ENCODE measurements at regions not wholly inside any gene's neighbourhood (a gene's known extent, or its start where the extent isn't known, plus 50 kb on each side); places are given as distances from the start of the nearest gene placed in this dataset.

DNA sequence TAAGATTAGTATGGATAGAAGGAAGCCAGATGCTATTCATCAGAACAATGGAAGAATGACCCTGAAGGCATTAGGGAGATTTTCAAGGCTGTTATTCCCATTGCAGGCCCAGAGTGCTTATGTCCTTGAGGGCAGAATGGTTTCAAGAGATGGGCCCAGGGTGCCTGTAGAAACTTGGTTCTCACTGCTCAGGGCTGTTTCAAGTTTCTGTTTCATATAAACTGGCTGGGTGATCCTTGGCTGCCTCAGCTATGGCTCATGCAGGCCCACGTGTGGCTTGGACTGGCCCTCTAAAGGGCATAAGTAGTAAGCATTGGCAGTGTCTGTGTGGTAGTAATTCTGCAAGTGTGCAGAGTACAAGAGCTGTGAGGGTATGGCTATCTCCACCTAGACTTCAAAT lies 540.9 kb upstream of the MAN1A1 start:
- CTCF ChIA-PET: no interaction called here
- no peaks in the 10 kb centered on the region for H3K4me1 Mint-ChIP-seq

DNA sequence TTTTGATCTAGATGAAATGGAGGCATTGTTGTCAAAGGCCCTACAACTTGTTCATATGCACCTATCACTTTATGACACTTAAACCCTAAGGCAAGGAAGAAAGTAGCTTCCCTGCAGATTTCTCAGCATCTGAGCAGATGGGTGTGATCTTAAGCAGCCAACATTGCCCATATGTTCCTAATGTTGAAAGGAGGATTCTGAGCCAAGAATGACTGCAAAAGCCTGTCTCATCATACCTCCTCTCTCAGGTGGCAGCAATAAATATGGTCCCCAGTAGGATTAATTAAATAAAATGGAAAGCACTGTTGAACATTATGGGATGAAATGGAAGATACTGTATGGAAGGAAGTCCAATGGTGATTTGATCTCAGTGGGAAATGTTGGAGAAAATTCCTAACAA lies 538.1 kb upstream of the MAN1A1 start:
- H3K4me3 Mint-ChIP-seq: no peak overlapping the region

More for the DNA sequence above, 540.9 kb upstream of the MAN1A1 start:
- Mint-ChIP-seq H3K9me3 (peaks cover 13% of the 10 kb centered on the region), H3K27me3 (ENCODE audit: low read depth) (no peaks in the 10 kb centered on the region), H3K36me3 (peaks cover 4% of the 10 kb centered on the region; the same call in 1 of the 2 replicates), H3K27ac (no peak overlapping the region), H3K4me3 (no peak overlapping the region)
- ATAC-seq (no peak), DNase-seq (ENCODE audit: low spot score) (no peak)
- TF ChIP-seq GTF2I (CRISPR knock-in tag; conservative IDR thresholded peaks at IDR 0.05) (no peak), NR2C2 (CRISPR knock-in tag; IDR thresholded peaks at IDR 0.05) (no peak)
- POLR2A ChIA-PET: no interaction called here

GRCh38 chr6:119881416-119881815 lies 531.9 kb upstream of the MAN1A1 start:
- CTCF ChIA-PET: no interaction called here
- TF ChIP-seq GTF2I (CRISPR knock-in tag; conservative IDR thresholded peaks at IDR 0.05) (no peak), RELA (CRISPR knock-in tag; IDR thresholded peaks at IDR 0.05; ENCODE audit: borderline replicate concordance) (no peak), SMAD3 (CRISPR knock-in tag; IDR thresholded peaks at IDR 0.05; ENCODE audit: borderline replicate concordance) (no peak), TCF7 (CRISPR knock-in tag; IDR thresholded peaks at IDR 0.05; ENCODE audit: low read depth) (no peak), ETV6 (CRISPR knock-in tag; IDR thresholded peaks at IDR 0.05) (no peak), ZNF425 (CRISPR knock-in tag; conservative IDR thresholded peaks at IDR 0.05) (no peak), FOXP1 (CRISPR knock-in tag; IDR thresholded peaks at IDR 0.05; ENCODE audit: borderline replicate concordance) (no peak), ZNF671 (CRISPR knock-in tag; IDR thresholded peaks at IDR 0.05) (no peak), CREB1 (CRISPR knock-in tag; IDR thresholded peaks at IDR 0.05) (no peak)

More for the DNA sequence above, 538.1 kb upstream of the MAN1A1 start:
- TF ChIP-seq TEAD4 (CRISPR knock-in tag; IDR thresholded peaks at IDR 0.05) (no peak), ZNF423 (CRISPR knock-in tag; IDR thresholded peaks at IDR 0.05) (no peak), KAT7 (CRISPR knock-in tag; IDR thresholded peaks at IDR 0.05; ENCODE audit: borderline replicate concordance) (no peak), NFYB (CRISPR knock-in tag; conservative IDR thresholded peaks at IDR 0.05; ENCODE audit: low read depth) (no peak), ZNF425 (CRISPR knock-in tag; conservative IDR thresholded peaks at IDR 0.05) (no peak)
- TF ChIP-seq, protein P1, sequence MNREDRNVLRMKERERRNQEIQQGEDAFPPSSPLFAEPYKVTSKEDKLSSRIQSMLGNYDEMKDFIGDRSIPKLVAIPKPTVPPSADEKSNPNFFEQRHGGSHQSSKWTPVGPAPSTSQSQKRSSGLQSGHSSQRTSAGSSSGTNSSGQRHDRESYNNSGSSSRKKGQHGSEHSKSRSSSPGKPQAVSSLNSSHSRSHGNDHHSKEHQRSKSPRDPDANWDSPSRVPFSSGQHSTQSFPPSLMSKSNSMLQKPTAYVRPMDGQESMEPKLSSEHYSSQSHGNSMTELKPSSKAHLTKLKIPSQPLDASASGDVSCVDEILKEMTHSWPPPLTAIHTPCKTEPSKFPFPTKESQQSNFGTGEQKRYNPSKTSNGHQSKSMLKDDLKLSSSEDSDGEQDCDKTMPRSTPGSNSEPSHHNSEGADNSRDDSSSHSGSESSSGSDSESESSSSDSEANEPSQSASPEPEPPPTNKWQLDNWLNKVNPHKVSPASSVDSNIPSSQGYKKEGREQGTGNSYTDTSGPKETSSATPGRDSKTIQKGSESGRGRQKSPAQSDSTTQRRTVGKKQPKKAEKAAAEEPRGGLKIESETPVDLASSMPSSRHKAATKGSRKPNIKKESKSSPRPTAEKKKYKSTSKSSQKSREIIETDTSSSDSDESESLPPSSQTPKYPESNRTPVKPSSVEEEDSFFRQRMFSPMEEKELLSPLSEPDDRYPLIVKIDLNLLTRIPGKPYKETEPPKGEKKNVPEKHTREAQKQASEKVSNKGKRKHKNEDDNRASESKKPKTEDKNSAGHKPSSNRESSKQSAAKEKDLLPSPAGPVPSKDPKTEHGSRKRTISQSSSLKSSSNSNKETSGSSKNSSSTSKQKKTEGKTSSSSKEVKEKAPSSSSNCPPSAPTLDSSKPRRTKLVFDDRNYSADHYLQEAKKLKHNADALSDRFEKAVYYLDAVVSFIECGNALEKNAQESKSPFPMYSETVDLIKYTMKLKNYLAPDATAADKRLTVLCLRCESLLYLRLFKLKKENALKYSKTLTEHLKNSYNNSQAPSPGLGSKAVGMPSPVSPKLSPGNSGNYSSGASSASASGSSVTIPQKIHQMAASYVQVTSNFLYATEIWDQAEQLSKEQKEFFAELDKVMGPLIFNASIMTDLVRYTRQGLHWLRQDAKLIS (CRISPR knock-in tag; IDR thresholded peaks at IDR 0.05; ENCODE audit: borderline replicate concordance): no peak
- TF ChIP-seq, protein P2, sequence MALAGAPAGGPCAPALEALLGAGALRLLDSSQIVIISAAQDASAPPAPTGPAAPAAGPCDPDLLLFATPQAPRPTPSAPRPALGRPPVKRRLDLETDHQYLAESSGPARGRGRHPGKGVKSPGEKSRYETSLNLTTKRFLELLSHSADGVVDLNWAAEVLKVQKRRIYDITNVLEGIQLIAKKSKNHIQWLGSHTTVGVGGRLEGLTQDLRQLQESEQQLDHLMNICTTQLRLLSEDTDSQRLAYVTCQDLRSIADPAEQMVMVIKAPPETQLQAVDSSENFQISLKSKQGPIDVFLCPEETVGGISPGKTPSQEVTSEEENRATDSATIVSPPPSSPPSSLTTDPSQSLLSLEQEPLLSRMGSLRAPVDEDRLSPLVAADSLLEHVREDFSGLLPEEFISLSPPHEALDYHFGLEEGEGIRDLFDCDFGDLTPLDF (CRISPR knock-in tag; IDR thresholded peaks at IDR 0.05): no peak
- no peaks in the 10 kb centered on the region for H3K27me3 Mint-ChIP-seq (ENCODE audit: low read depth)
- peaks cover 18% of the 10 kb centered on the region for H3K9me3 Mint-ChIP-seq
- no peaks in the 10 kb centered on the region for H3K4me1 Mint-ChIP-seq
- ChIA-PET CTCF (no interaction called here), POLR2A (no interaction called here)
- ATAC-seq (no peak), DNase-seq (ENCODE audit: low spot score) (no peak)
- H3K36me3 Mint-ChIP-seq: peaks cover 4% of the 10 kb centered on the region; the same call in 1 of the 2 replicates
- no peak overlapping the region for H3K27ac Mint-ChIP-seq

More at GRCh38 chr6:119881416-119881815, 531.9 kb upstream of the MAN1A1 start:
- Mint-ChIP-seq H3K9me3 (peaks cover 14% of the 10 kb centered on the region), H3K36me3 (peaks cover 4% of the 10 kb centered on the region; the same call in 1 of the 2 replicates), H3K27ac (no peak overlapping the region), H3K4me1 (no peaks in the 10 kb centered on the region), H3K4me3 (no peak overlapping the region), H3K27me3 (ENCODE audit: low read depth) (no peaks in the 10 kb centered on the region; the same call in 1 of the 2 replicates)
- ATAC-seq (no peak), DNase-seq (ENCODE audit: low spot score) (no peak)
- POLR2A ChIA-PET: no interaction called here
